Gastrocnemius medialis (tissue), 4 donors: ENCODE measurements at regions not wholly inside any gene's neighbourhood (a gene's known extent, or its start where the extent isn't known, plus 50 kb on each side); places are given as distances from the start of the nearest gene placed in this dataset.

ENCODE experiments used
- ATAC-seq, 2 donors: fragments of 150-250 bp; one replicate each; pipeline ENCODE4 v1.9.1; 2016
- DNase-seq, 2 donors: peaks; one replicate each; pipeline ENCODE4 v3.0.0-alpha.2; 2019
- H3K27ac ChIP-seq, 4 donors: fragments of 200-600 bp; sonication (generic); 1 replicate in 1 of 4; 2 replicates in 3 of 4; pipeline ENCODE4 v1.5.1; 2016 to 2018; ENCODE audit warnings: mild to moderate bottlenecking in 2 of 4, moderate library complexity in 1 of 4
- H3K27me3 ChIP-seq, 3 donors: fragments of 200-600 bp; sonication (generic) in 2 of 3; 1 replicate in 1 of 3; 2 replicates in 2 of 3; pipeline versions ENCODE4 v1.5.1 to v1.6.0; 2016 to 2019; ENCODE audit warnings: mild to moderate bottlenecking in 1 of 3, moderate library complexity in 1 of 3
- H3K36me3 ChIP-seq, 2 donors: fragments of 200-600 bp; sonication (generic) in 1 of 2; one replicate each; pipeline ENCODE4 v1.5.1; 2017 to 2018
- H3K4me1 ChIP-seq, 2 donors: fragments of 200-600 bp; sonication (generic) in 1 of 2; one replicate each; pipeline ENCODE4 v1.5.1; 2016 to 2017; ENCODE audit warnings: mild to moderate bottlenecking in 2 of 2
- H3K4me3 ChIP-seq, 4 donors: fragments of 200-600 bp; sonication (generic) in 3 of 4; 1 replicate in 1 of 4; 2 replicates in 3 of 4; pipeline ENCODE4 v1.5.1; 2016 to 2019; ENCODE audit warnings: mild to moderate bottlenecking in 2 of 4
- H3K9me3 ChIP-seq, 3 donors: fragments of 200-600 bp; sonication (generic) in 2 of 3; 1 replicate in 1 of 3; 2 replicates in 2 of 3; pipeline ENCODE4 v1.5.1; 2016 to 2019
- CTCF ChIP-seq, 5 experiments: fragments of 450-650 bp in 3 of 5; fragments of 200-600 bp in 2 of 5; sonication (generic) in 2 of 5; IDR thresholded peaks in 4 of 5; conservative IDR thresholded peaks in 1 of 5; 1 replicate in 4 of 5; 2 replicates in 1 of 5; pipeline ENCODE4 v1.5.1; 2016 to 2019; ENCODE audit warnings: antibody characterized with exemption in 5 of 5, mild to moderate bottlenecking in 3 of 5, moderate library complexity in 3 of 5
- POLR2A ChIP-seq, 2 donors: fragments of 450-650 bp; IDR thresholded peaks; one replicate each; pipeline ENCODE4 v1.6.1; 2017; ENCODE audit warnings: antibody characterized with exemption in 2 of 2, mild to moderate bottlenecking in 2 of 2, moderate library complexity in 2 of 2
- in situ Hi-C, 4 donors: fragments of 200-750 bp; cut with MboI; loops; one replicate each; pipeline versions ENCODE4 v1.15.0 to v1.8.0; 2017; ENCODE audit warnings: low sequenced_read_pairs in 4 of 4
- intact Hi-C: fragments of 100-400 bp; cut with DNase I; formaldehyde crosslinking; loops from one replicate; pipeline ENCODE4 v1.15.1; 2023; ENCODE audit warnings: low total_unique reads

- intact Hi-C loops, result no loop called here
- TF ChIP-seq CTCF (IDR thresholded peaks at IDR 0.05 in 4 of 5, conservative IDR thresholded peaks at IDR 0.05 in 1 of 5) (no peak), POLR2A (IDR thresholded peaks at IDR 0.05) (no peak)
- DNase-seq (no peak), ATAC-seq (no peak)
- Histone ChIP-seq H3K36me3 (no peaks in the 10 kb centered on the region), H3K9me3 (no peaks in the 10 kb centered on the region), H3K27me3 (no peaks in the 10 kb centered on the region), H3K4me1 (no peaks in the 10 kb centered on the region), H3K4me3 (no peak overlapping the region), H3K27ac (no peak overlapping the region)
- in situ Hi-C loops, result no loop called here
These were observed 290.9 kb downstream of the IRS1 start for GRCh38 chr2:226508683-226509082.

GRCh38 chr2:226508005-226508404, 291.6 kb downstream of the IRS1 start:
- in situ Hi-C loops, result no loop called here

GRCh38 chr2:226497146-226497909, 302.3 kb downstream of the IRS1 start:
- H3K4me1 ChIP-seq, result no peaks in the 10 kb centered on the region
- TF ChIP-seq POLR2A (IDR thresholded peaks at IDR 0.05), result no peak
- TF ChIP-seq CTCF (IDR thresholded peaks at IDR 0.05 in 4 of 5, conservative IDR thresholded peaks at IDR 0.05 in 1 of 5), result no peak
- intact Hi-C loops, result no loop called here

More at GRCh38 chr2:226508005-226508404, 291.6 kb downstream of the IRS1 start:
- Histone ChIP-seq H3K27me3 (no peaks in the 10 kb centered on the region), H3K36me3 (no peaks in the 10 kb centered on the region), H3K4me1 (no peaks in the 10 kb centered on the region), H3K4me3 (no peak overlapping the region), H3K9me3 (no peaks in the 10 kb centered on the region), H3K27ac (no peak overlapping the region)
- ATAC-seq (no peak), DNase-seq (no peak)
- TF ChIP-seq CTCF (IDR thresholded peaks at IDR 0.05 in 4 of 5, conservative IDR thresholded peaks at IDR 0.05 in 1 of 5) (no peak), POLR2A (IDR thresholded peaks at IDR 0.05) (no peak)
- intact Hi-C loops, result no loop called here

GRCh38 chr2:226496273-226496550, 303.4 kb downstream of the IRS1 start:
- no peak for DNase-seq
- Histone ChIP-seq H3K9me3 (no peaks in the 10 kb centered on the region), H3K4me1 (no peaks in the 10 kb centered on the region), H3K27ac (no peak overlapping the region), H3K4me3 (no peak overlapping the region), H3K36me3 (no peaks in the 10 kb centered on the region), H3K27me3 (no peaks in the 10 kb centered on the region)
- intact Hi-C loops (no loop called here), in situ Hi-C loops (no loop called here)
- no peak for ATAC-seq
- TF ChIP-seq CTCF (IDR thresholded peaks at IDR 0.05 in 4 of 5, conservative IDR thresholded peaks at IDR 0.05 in 1 of 5), result no peak
- no peak for TF ChIP-seq POLR2A (IDR thresholded peaks at IDR 0.05)

More at GRCh38 chr2:226497146-226497909, 302.3 kb downstream of the IRS1 start:
- in situ Hi-C loops, result no loop called here
- no peaks in the 10 kb centered on the region for H3K27me3 ChIP-seq
- no peaks in the 10 kb centered on the region for H3K36me3 ChIP-seq
- H3K4me3 ChIP-seq, result no peak overlapping the region
- DNase-seq, result no peak
- no peak overlapping the region for H3K27ac ChIP-seq
- ATAC-seq, result no peak
- H3K9me3 ChIP-seq, result no peaks in the 10 kb centered on the region
